SU-DHL-6 (cell line): ENCODE measurements at regions not wholly inside any gene's neighbourhood (a gene's known extent, or its start where the extent isn't known, plus 50 kb on each side); places are given as distances from the start of the nearest gene placed in this dataset.

ENCODE experiments used
- EZH2phosphoT487 ChIP-seq: fragments of 200-600 bp; sonication (generic), shearing (Covaris generic); conservative IDR thresholded peaks from 2 replicates; pipeline ENCODE4 v1.6.1; 2018; ENCODE audit warnings: mild to moderate bottlenecking, antibody characterized with exemption, low read length, moderate library complexity, mixed read lengths
- TF ChIP-seq, protein P1 (sequence below): fragments of 200-600 bp; sonication (generic); IDR thresholded peaks from one replicate; pipeline ENCODE4 v1.5.1; 2017; ENCODE audit warnings: antibody characterized with exemption, mild to moderate bottlenecking, low read length, moderate library complexity; ENCODE audit not compliant: insufficient read depth, poor library complexity, severe bottlenecking

DNA sequence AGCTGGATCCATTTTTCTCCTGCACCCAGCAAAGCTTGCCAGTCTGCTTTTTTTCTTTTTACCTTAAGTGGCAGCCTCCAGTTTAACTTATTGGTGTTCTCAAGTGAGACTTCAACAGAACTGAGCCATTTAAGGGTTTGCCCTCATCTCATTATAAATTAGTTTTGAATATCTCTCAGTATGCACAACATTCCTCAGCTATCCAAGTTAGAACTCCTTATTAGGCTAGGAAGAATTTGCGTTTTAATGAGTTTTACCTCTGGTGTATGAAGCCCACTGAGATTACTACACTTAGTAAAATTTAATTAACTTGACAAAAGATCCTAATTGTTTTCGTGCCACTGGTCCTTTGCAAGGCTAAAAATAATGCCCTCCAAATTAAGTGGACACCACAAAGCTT lies 232.4 kb downstream of the CDH11 start:
- TF ChIP-seq, protein P1, sequence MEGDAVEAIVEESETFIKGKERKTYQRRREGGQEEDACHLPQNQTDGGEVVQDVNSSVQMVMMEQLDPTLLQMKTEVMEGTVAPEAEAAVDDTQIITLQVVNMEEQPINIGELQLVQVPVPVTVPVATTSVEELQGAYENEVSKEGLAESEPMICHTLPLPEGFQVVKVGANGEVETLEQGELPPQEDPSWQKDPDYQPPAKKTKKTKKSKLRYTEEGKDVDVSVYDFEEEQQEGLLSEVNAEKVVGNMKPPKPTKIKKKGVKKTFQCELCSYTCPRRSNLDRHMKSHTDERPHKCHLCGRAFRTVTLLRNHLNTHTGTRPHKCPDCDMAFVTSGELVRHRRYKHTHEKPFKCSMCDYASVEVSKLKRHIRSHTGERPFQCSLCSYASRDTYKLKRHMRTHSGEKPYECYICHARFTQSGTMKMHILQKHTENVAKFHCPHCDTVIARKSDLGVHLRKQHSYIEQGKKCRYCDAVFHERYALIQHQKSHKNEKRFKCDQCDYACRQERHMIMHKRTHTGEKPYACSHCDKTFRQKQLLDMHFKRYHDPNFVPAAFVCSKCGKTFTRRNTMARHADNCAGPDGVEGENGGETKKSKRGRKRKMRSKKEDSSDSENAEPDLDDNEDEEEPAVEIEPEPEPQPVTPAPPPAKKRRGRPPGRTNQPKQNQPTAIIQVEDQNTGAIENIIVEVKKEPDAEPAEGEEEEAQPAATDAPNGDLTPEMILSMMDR = no peak
- TF ChIP-seq EZH2phosphoT487 = no peak
